HTR-8/SVneo (cell line): ENCODE measurements at regions not wholly inside any gene's neighbourhood (a gene's known extent, or its start where the extent isn't known, plus 50 kb on each side); places are given as distances from the start of the nearest gene placed in this dataset.

Experiments used
- DNase-seq: peaks from one replicate; pipeline ENCODE4 v3.0.0; 2011; ENCODE audit warnings: low spot score, mixed read lengths; ENCODE audit not compliant: insufficient read length
- FAIRE-seq: peaks from 2 replicates; lab custom pipeline; 2011; peaks lifted over from hg19 to GRCh38; lab: Jason Lieb, UNC

- no peak for DNase-seq
- FAIRE-seq: no peak
These were observed 81.8 kb downstream of the MID1IP1 start for GRCh38 chrX:38882894-38883626.

- FAIRE-seq (no peak), DNase-seq (no peak)
These were observed 84.9 kb downstream of the MID1IP1 start for GRCh38 chrX:38886112-38886511.

- no peak for FAIRE-seq
These were observed 86.0 kb downstream of the MID1IP1 start for GRCh38 chrX:38887222-38887621.

GRCh38 chrX:38890326-38890725, 89.1 kb downstream of the MID1IP1 start:
- DNase-seq (no peak), FAIRE-seq (no peak)

More at GRCh38 chrX:38887222-38887621, 86.0 kb downstream of the MID1IP1 start:
- no peak for DNase-seq

- DNase-seq (no peak), FAIRE-seq (no peak)
These were observed 89.7 kb downstream of the MID1IP1 start for GRCh38 chrX:38890963-38891362.

GRCh38 chrX:38891641-38892413, 90.6 kb downstream of the MID1IP1 start:
- no peak for DNase-seq
- FAIRE-seq: no peak

- FAIRE-seq (no peak), DNase-seq (no peak)
These were observed 92.2 kb downstream of the MID1IP1 start for GRCh38 chrX:38893441-38893840.

- no peak for DNase-seq
- FAIRE-seq: no peak
These were observed 94.5 kb downstream of the MID1IP1 start for GRCh38 chrX:38895775-38896174.

- FAIRE-seq: no peak
- no peak for DNase-seq
These were observed 95.6 kb downstream of the MID1IP1 start for GRCh38 chrX:38896724-38897298.

- DNase-seq: no peak
- FAIRE-seq: no peak
These were observed 97.0 kb downstream of the MID1IP1 start for GRCh38 chrX:38898261-38898660.

GRCh38 chrX:38899650-38900049, 98.4 kb downstream of the MID1IP1 start:
- DNase-seq (no peak), FAIRE-seq (no peak)

- no peak for FAIRE-seq
- DNase-seq: no peak
These were observed 99.5 kb downstream of the MID1IP1 start for GRCh38 chrX:38900719-38901118.

- no peak for DNase-seq
- FAIRE-seq: no peak
These were observed 101.8 kb downstream of the MID1IP1 start for GRCh38 chrX:38902972-38903492.

- no peak for DNase-seq
- no peak for FAIRE-seq
These were observed 115.5 kb downstream of the MID1IP1 start for GRCh38 chrX:38916801-38917200.

- DNase-seq (no peak), FAIRE-seq (no peak)
These were observed 116.7 kb downstream of the MID1IP1 start for GRCh38 chrX:38917954-38918353.

GRCh38 chrX:38919202-38919601, 117.9 kb downstream of the MID1IP1 start:
- DNase-seq (no peak), FAIRE-seq (no peak)

- no peak for DNase-seq
- no peak for FAIRE-seq
These were observed 118.7 kb downstream of the MID1IP1 start for GRCh38 chrX:38919853-38920528.

- FAIRE-seq: no peak
- DNase-seq: no peak
These were observed 122.3 kb downstream of the MID1IP1 start for GRCh38 chrX:38923451-38923969.

- FAIRE-seq: no peak
These were observed 126.3 kb downstream of the MID1IP1 start for GRCh38 chrX:38927592-38927991.

GRCh38 chrX:38929966-38930421, 128.7 kb downstream of the MID1IP1 start:
- no peak for DNase-seq
- no peak for FAIRE-seq

More at GRCh38 chrX:38927592-38927991, 126.3 kb downstream of the MID1IP1 start:
- DNase-seq: no peak
